K562 (cell line): ENCODE measurements at regions not wholly inside any gene's neighbourhood (a gene's known extent, or its start where the extent isn't known, plus 50 kb on each side); places are given as distances from the start of the nearest gene placed in this dataset.

Experiments
- ATAC-seq: fragments of 200-7000 bp; cut with Tn5 transposase; 3 replicates; pipeline ENCODE4 v1.9.1; 2020; ENCODE audit warnings: moderate library complexity
- BruUV-seq: library from RNA; stranded (reverse); fragments of 400-500 nt; replicated peaks from 2 replicates; lab custom pipeline; 2021; lab: Mats Ljungman, UMichigan
- CTCF ChIA-PET: fragments of 300-600 bp; formaldehyde crosslinking; extraction: SDS; loops from one replicate; lab custom pipeline; 2021; ENCODE audit warnings: low intra/inter-chr PET ratio; lab: Yijun Ruan, JAX
- POLR2A ChIA-PET: fragments of 300-600, 350-650 bp; sonication (Branson Sonifier 250); formaldehyde crosslinking; extraction: SDS; loops from one replicate; lab custom pipeline; 2021; ENCODE audit warnings: antibody characterized with exemption, inconsistent platforms; lab: Yijun Ruan, JAX
- DNase-seq, 4 experiments: peaks; one replicate each; pipeline versions ENCODE4 v3.0.0 to v3.0.0-alpha.2; 2011 to 2018; ENCODE audit warnings: low spot score in 3 of 4, mixed read lengths in 3 of 4; ENCODE audit errors: extremely low read depth in 1 of 4
- FAIRE-seq: peaks from 2 replicates; lab custom pipeline; 2011; peaks lifted over from hg19 to GRCh38; lab: Jason Lieb, UNC
- H2AFZ ChIP-seq: 2 replicates; pipeline ENCODE4 v1.6.0; 2011; ENCODE audit warnings: low read depth, low read length, control low read depth, inconsistent platforms
- H3K27ac ChIP-seq: fragments of 200-600 bp; 3 replicates; pipeline ENCODE4 v1.8.0; 2011; ENCODE audit warnings: low read depth, mild to moderate bottlenecking, control low read depth, inconsistent platforms, low read length, moderate library complexity, mixed read lengths; ENCODE audit errors: extremely low read depth
- H3K27me3 ChIP-seq, 2 experiments: fragments of 300-600 bp in 1 of 2; 2 replicates in 1 of 2; 3 replicates in 1 of 2; pipeline versions ENCODE4 v1.6.0 to v1.8.0; 2011; ENCODE audit warnings: inconsistent platforms in 2 of 2, low read length in 2 of 2, mild to moderate bottlenecking in 1 of 2, mixed read lengths in 1 of 2, moderate library complexity in 1 of 2; ENCODE audit not compliant: control insufficient read depth in 2 of 2, insufficient read depth in 2 of 2
- H3K36me3 ChIP-seq: fragments of 300-600 bp; 3 replicates; pipeline ENCODE4 v1.8.0; 2011; ENCODE audit warnings: mild to moderate bottlenecking, low read length, inconsistent platforms; ENCODE audit not compliant: control insufficient read depth, insufficient read depth
- H3K4me1 ChIP-seq, 2 experiments: fragments of 200-600 bp in 1 of 2; replicated peaks in 1 of 2; 2 replicates in 1 of 2; 3 replicates in 1 of 2; pipeline versions ENCODE4 v1.5.1 to v1.8.0; 2011; ENCODE audit warnings: inconsistent platforms in 2 of 2, low read length in 2 of 2, mild to moderate bottlenecking in 1 of 2, mixed read lengths in 1 of 2, moderate library complexity in 1 of 2; ENCODE audit not compliant: control insufficient read depth in 2 of 2, insufficient read depth in 2 of 2
- H3K4me2 ChIP-seq: 2 replicates; pipeline ENCODE4 v1.6.1; 2011; ENCODE audit warnings: low read length, control low read depth, inconsistent platforms, mixed read lengths; ENCODE audit not compliant: insufficient read depth
- H3K4me3 ChIP-seq: fragments of 200-600 bp; sonication (generic), shearing (Covaris generic); 2 replicates; pipeline ENCODE4 v1.5.1; 2016; ENCODE audit warnings: control low read depth, inconsistent platforms
- H3K79me2 ChIP-seq: fragments of 200-600 bp; 3 replicates; pipeline ENCODE4 v1.8.0; 2011; ENCODE audit warnings: low read length, inconsistent platforms; ENCODE audit not compliant: control insufficient read depth, insufficient read depth
- H3K9ac ChIP-seq, 2 experiments: 2 replicates each; pipeline versions ENCODE4 v1.6.0 to v1.6.1; 2011; ENCODE audit warnings: low read depth in 2 of 2, low read length in 2 of 2, control low read depth in 1 of 2, inconsistent platforms in 1 of 2, mild to moderate bottlenecking in 1 of 2, mixed read lengths in 1 of 2; ENCODE audit not compliant: insufficient read depth in 1 of 2
- H3K9me1 ChIP-seq: one replicate; pipeline ENCODE4 v1.6.0; 2011; ENCODE audit warnings: inconsistent platforms, mild to moderate bottlenecking, low read length, moderate library complexity; ENCODE audit not compliant: control insufficient read depth, insufficient read depth
- H3K9me3 ChIP-seq: replicated peaks from 2 replicates; pipeline ENCODE4 v1.5.1; 2011; ENCODE audit warnings: low read depth, low read length, inconsistent platforms; ENCODE audit not compliant: control insufficient read depth, insufficient read depth
- H4K20me1 ChIP-seq: replicated peaks from 2 replicates; pipeline ENCODE4 v1.6.1; 2011; ENCODE audit warnings: low read length, inconsistent platforms, mixed read lengths; ENCODE audit not compliant: control insufficient read depth, insufficient read depth
- CBFA2T3 ChIP-seq: fragments of 450-650 bp; IDR thresholded peaks from 2 replicates; pipeline ENCODE4 v1.6.1; 2017
- CC2D1A ChIP-seq: fragments of 450-650 bp; IDR thresholded peaks from 2 replicates; pipeline ENCODE4 v1.6.1; 2017; ENCODE audit warnings: mild to moderate bottlenecking
- RAD21 ChIP-seq, 2 experiments: fragments of 250-450 bp in 1 of 2; fragments of 450-650 bp in 1 of 2; sonication (Bioruptor Pico) in 1 of 2; formaldehyde crosslinking in 1 of 2; IDR thresholded peaks in 1 of 2; conservative IDR thresholded peaks in 1 of 2; 2 replicates each; pipeline versions ENCODE4 v1.4.0 to v1.8.0; 2020 to 2022; ENCODE audit warnings: mild to moderate bottlenecking in 2 of 2, moderate library complexity in 1 of 2
- RBM25 ChIP-seq: fragments of 200-400 bp; formaldehyde crosslinking; IDR thresholded peaks from 2 replicates; pipeline ENCODE4 v1.6.1; 2018; ENCODE audit warnings: low read length, low read depth, moderate library complexity; ENCODE audit not compliant: severe bottlenecking
- WGBS: fragments of 100-300 bp; shearing (Covaris generic); methylation state at CpG from one replicate; pipeline ENCODE4 v1.1.6; 2016; ENCODE audit warnings: low coverage, mixed read lengths; ENCODE audit not compliant: insufficient coverage; ENCODE audit errors: missing lambda C conversion rate; 5-methylcytosine and 5-hydroxymethylcytosine counted together
- in situ Hi-C: fragments of 300-500 bp; cut with MboI; formaldehyde crosslinking; loops from 4 replicates; pipeline ENCODE4 v1.15.0; 2018; ENCODE audit warnings: inconsistent platforms, mixed read lengths
- intact Hi-C: fragments of 100-400 bp; cut with micrococcal nuclease; formaldehyde crosslinking; loops from 2 replicates; pipeline ENCODE4 v1.14.2; 2022
- TF ChIP-seq, protein P1 (sequence below): fragments of 450-650 bp; IDR thresholded peaks from 2 replicates; pipeline ENCODE4 v1.6.1; 2017; ENCODE audit warnings: antibody characterized with exemption
- TF ChIP-seq, protein P2 (sequence below), 3 experiments: IDR thresholded peaks in 2 of 3; conservative IDR thresholded peaks in 1 of 3; 2 replicates each; pipeline ENCODE4 v1.5.1; 2011 to 2012; ENCODE audit warnings: low read length in 3 of 3, mild to moderate bottlenecking in 3 of 3, control low read depth in 2 of 3, improper control_type of control experiment in 1 of 3, inconsistent platforms in 1 of 3, low read depth in 1 of 3, mixed read lengths in 1 of 3, moderate library complexity in 1 of 3; ENCODE audit not compliant: insufficient read depth in 2 of 3
- TF ChIP-seq, protein P3 (sequence below): fragments of 250-450 bp; sonication (Bioruptor Pico); IDR thresholded peaks from 2 replicates; pipeline ENCODE4 v1.5.0; 2022; ENCODE audit warnings: mild to moderate bottlenecking
- TF ChIP-seq, protein P4 (sequence below), 2 experiments: fragments of 450-650 bp; conservative IDR thresholded peaks; 2 replicates each; pipeline ENCODE4 v1.6.1; 2017; ENCODE audit warnings: mild to moderate bottlenecking in 2 of 2, moderate library complexity in 2 of 2
- TF ChIP-seq, protein P5 (sequence below): fragments of 450-650 bp; IDR thresholded peaks from 2 replicates; pipeline ENCODE4 v1.6.1; 2016; ENCODE audit warnings: mild to moderate bottlenecking

DNA sequence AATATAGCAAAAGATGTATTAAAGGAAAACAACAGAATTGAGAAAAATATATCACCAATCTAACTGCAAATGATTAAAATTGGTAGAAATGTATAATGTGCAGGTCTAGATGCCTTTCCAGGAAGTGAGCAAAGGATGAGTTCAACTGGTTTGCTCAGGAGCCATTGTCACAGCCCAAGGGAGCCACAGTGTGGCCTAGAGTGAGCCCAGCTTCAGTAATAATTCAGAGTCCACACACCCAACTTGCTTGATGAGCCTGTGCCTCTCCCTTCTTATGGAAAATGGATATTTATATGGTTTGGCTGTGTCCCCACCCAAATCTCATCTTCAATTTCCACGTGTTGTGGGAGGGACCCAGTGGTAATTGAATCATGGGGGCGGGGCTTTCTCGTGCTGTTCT lies 92.2 kb upstream of the ASAP2 start:
- in situ Hi-C loops (no loop called here), intact Hi-C loops (loop anchor here (5.0 to 10.0 kb wide), 2 partner anchors 242 to 600 kb away; no protein-coding TSS in a partner anchor)
- Histone ChIP-seq H3K9me1 (no peaks in the 10 kb centered on the region), H3K9me3 (no peaks in the 10 kb centered on the region), H3K27ac (no peak overlapping the region), H3K4me3 (no peak overlapping the region), H3K9ac (no peak overlapping the region), H3K4me1 (peaks cover 11 to 12% of the 10 kb centered on the region in 2 experiments; a peak in 4 of 5 replicates), H2AFZ (no peak overlapping the region), H3K36me3 (no peaks in the 10 kb centered on the region), H3K27me3 (no peaks in the 10 kb centered on the region), H3K79me2 (no peaks in the 10 kb centered on the region), H3K4me2 (no peak overlapping the region), H4K20me1 (no peaks in the 10 kb centered on the region)
- POLR2A ChIA-PET: no interaction called here
- DNase-seq (peak in 1 of 4 experiments; percentile 27), ATAC-seq (peak; percentile 48), FAIRE-seq (no peak)
- no TSS peak for BruUV-seq
- CTCF ChIA-PET: no interaction called here
- no peak for TF ChIP-seq CBFA2T3
- TF ChIP-seq, protein P1, sequence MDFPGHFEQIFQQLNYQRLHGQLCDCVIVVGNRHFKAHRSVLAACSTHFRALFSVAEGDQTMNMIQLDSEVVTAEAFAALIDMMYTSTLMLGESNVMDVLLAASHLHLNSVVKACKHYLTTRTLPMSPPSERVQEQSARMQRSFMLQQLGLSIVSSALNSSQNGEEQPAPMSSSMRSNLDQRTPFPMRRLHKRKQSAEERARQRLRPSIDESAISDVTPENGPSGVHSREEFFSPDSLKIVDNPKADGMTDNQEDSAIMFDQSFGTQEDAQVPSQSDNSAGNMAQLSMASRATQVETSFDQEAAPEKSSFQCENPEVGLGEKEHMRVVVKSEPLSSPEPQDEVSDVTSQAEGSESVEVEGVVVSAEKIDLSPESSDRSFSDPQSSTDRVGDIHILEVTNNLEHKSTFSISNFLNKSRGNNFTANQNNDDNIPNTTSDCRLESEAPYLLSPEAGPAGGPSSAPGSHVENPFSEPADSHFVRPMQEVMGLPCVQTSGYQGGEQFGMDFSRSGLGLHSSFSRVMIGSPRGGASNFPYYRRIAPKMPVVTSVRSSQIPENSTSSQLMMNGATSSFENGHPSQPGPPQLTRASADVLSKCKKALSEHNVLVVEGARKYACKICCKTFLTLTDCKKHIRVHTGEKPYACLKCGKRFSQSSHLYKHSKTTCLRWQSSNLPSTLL: no peak
- TF ChIP-seq, protein P2, sequence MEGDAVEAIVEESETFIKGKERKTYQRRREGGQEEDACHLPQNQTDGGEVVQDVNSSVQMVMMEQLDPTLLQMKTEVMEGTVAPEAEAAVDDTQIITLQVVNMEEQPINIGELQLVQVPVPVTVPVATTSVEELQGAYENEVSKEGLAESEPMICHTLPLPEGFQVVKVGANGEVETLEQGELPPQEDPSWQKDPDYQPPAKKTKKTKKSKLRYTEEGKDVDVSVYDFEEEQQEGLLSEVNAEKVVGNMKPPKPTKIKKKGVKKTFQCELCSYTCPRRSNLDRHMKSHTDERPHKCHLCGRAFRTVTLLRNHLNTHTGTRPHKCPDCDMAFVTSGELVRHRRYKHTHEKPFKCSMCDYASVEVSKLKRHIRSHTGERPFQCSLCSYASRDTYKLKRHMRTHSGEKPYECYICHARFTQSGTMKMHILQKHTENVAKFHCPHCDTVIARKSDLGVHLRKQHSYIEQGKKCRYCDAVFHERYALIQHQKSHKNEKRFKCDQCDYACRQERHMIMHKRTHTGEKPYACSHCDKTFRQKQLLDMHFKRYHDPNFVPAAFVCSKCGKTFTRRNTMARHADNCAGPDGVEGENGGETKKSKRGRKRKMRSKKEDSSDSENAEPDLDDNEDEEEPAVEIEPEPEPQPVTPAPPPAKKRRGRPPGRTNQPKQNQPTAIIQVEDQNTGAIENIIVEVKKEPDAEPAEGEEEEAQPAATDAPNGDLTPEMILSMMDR (IDR thresholded peaks at IDR 0.05 in 2 of 3, conservative IDR thresholded peaks at IDR 0.05 in 1 of 3; ENCODE audit: insufficient read depth in 2 of 3, low read depth in 1 of 3, low read length in 3 of 3): peak in 1 of 3 experiments; percentile 12; a peak in 1 of 6 replicates
- peak; percentile 56 for TF ChIP-seq RBM25
- TF ChIP-seq CC2D1A: 0 out of 2 replicates have a peak, but pooled peaks have one; percentile 42
- TF ChIP-seq RAD21 (CRISPR knock-in tag; conservative IDR thresholded peaks at IDR 0.05 in 1 of 2, IDR thresholded peaks at IDR 0.05 in 1 of 2): peak in 1 of 2 experiments; percentile 52; a peak in 2 of 4 replicates
- TF ChIP-seq, protein P3, sequence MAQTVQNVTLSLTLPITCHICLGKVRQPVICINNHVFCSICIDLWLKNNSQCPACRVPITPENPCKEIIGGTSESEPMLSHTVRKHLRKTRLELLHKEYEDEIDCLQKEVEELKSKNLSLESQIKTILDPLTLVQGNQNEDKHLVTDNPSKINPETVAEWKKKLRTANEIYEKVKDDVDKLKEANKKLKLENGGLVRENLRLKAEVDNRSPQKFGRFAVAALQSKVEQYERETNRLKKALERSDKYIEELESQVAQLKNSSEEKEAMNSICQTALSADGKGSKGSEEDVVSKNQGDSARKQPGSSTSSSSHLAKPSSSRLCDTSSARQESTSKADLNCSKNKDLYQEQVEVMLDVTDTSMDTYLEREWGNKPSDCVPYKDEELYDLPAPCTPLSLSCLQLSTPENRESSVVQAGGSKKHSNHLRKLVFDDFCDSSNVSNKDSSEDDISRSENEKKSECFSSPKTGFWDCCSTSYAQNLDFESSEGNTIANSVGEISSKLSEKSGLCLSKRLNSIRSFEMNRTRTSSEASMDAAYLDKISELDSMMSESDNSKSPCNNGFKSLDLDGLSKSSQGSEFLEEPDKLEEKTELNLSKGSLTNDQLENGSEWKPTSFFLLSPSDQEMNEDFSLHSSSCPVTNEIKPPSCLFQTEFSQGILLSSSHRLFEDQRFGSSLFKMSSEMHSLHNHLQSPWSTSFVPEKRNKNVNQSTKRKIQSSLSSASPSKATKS (CRISPR knock-in tag): no peak
- TF ChIP-seq, protein P4, sequence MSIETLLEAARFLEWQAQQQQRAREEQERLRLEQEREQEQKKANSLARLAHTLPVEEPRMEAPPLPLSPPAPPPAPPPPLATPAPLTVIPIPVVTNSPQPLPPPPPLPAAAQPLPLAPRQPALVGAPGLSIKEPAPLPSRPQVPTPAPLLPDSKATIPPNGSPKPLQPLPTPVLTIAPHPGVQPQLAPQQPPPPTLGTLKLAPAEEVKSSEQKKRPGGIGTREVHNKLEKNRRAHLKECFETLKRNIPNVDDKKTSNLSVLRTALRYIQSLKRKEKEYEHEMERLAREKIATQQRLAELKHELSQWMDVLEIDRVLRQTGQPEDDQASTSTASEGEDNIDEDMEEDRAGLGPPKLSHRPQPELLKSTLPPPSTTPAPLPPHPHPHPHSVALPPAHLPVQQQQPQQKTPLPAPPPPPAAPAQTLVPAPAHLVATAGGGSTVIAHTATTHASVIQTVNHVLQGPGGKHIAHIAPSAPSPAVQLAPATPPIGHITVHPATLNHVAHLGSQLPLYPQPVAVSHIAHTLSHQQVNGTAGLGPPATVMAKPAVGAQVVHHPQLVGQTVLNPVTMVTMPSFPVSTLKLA (conservative IDR thresholded peaks at IDR 0.05): 0 out of 4 replicates have a peak, but pooled peaks of 1 of the 2 experiments have one; percentile 17
- TF ChIP-seq, protein P5, sequence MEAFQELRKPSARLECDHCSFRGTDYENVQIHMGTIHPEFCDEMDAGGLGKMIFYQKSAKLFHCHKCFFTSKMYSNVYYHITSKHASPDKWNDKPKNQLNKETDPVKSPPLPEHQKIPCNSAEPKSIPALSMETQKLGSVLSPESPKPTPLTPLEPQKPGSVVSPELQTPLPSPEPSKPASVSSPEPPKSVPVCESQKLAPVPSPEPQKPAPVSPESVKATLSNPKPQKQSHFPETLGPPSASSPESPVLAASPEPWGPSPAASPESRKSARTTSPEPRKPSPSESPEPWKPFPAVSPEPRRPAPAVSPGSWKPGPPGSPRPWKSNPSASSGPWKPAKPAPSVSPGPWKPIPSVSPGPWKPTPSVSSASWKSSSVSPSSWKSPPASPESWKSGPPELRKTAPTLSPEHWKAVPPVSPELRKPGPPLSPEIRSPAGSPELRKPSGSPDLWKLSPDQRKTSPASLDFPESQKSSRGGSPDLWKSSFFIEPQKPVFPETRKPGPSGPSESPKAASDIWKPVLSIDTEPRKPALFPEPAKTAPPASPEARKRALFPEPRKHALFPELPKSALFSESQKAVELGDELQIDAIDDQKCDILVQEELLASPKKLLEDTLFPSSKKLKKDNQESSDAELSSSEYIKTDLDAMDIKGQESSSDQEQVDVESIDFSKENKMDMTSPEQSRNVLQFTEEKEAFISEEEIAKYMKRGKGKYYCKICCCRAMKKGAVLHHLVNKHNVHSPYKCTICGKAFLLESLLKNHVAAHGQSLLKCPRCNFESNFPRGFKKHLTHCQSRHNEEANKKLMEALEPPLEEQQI: 0 out of 2 replicates have a peak, but pooled peaks have one; percentile 53
- 21% methylated on average over 3 of the region's 3 CpGs for WGBS
